A549 (cell line): ENCODE measurements at regions not wholly inside any gene's neighbourhood (a gene's known extent, or its start where the extent isn't known, plus 50 kb on each side); places are given as distances from the start of the nearest gene placed in this dataset.

ENCODE experiments used
- ATAC-seq, 2 experiments: fragments of 200-7000 bp in 1 of 2; fragments of >200 bp in 1 of 2; cut with Nextera tagmentation in 1 of 2; cut with Tn5 transposase in 1 of 2; 3 replicates each; pipeline versions ENCODE4 v1.8.0 to v1.9.1; 2018 to 2020; ENCODE audit warnings: mild to moderate bottlenecking in 1 of 2, moderate library complexity in 1 of 2
- CTCF ChIA-PET: fragments of 300-600 bp; sonication (Branson Sonifier 250); formaldehyde crosslinking; extraction: SDS; loops from one replicate; lab custom pipeline; 2021; ENCODE audit warnings: antibody characterized with exemption, inconsistent platforms; lab: Yijun Ruan, JAX
- POLR2A ChIA-PET: fragments of 350-600 bp; formaldehyde crosslinking; extraction: SDS; loops from one replicate; lab custom pipeline; 2021; ENCODE audit warnings: antibody characterized with exemption, inconsistent platforms; lab: Yijun Ruan, JAX
- DNase-seq, 2 experiments: peaks; one replicate each; pipeline versions ENCODE4 v3.0.0 to v3.0.0-alpha.2; 2011 to 2016; ENCODE audit warnings: low read depth in 1 of 2, low spot score in 1 of 2
- FAIRE-seq: peaks from 2 replicates; lab custom pipeline; 2011; peaks lifted over from hg19 to GRCh38; lab: Jason Lieb, UNC
- H3K27ac ChIP-seq, 2 experiments: fragments of >200 bp; sonication (Bioruptor Twin); formaldehyde crosslinking; 3 replicates each; pipeline ENCODE4 v1.5.1; 2016 to 2017
- H3K4me1 ChIP-seq: fragments of >200 bp; sonication (Bioruptor Twin); formaldehyde crosslinking; 3 replicates; pipeline ENCODE4 v1.6.1; 2016
- H3K4me2 ChIP-seq: fragments of >200 bp; sonication (Bioruptor Twin); formaldehyde crosslinking; 3 replicates; pipeline ENCODE4 v1.6.1; 2016
- H3K4me3 ChIP-seq: fragments of >200 bp; sonication (Bioruptor Twin); formaldehyde crosslinking; 3 replicates; pipeline ENCODE4 v1.5.1; 2016
- H3K9me3 ChIP-seq: fragments of >200 bp; sonication (Bioruptor Twin); formaldehyde crosslinking; 3 replicates; pipeline ENCODE4 v1.6.1; 2016
- CBX8 ChIP-seq: fragments of 200-600 bp; sonication (generic); IDR thresholded peaks from 2 replicates; pipeline ENCODE4 v1.6.1; 2016
- CHD2 ChIP-seq: fragments of 150-350 bp; IDR thresholded peaks from 2 replicates; pipeline ENCODE4 v1.6.1; 2014; ENCODE audit warnings: low read length; ENCODE audit not compliant: partially characterized antibody
- CHD4 ChIP-seq: fragments of 200-600 bp; sonication (generic); IDR thresholded peaks from 2 replicates; pipeline ENCODE4 v1.6.1; 2016; ENCODE audit warnings: antibody characterized with exemption, mild to moderate bottlenecking, borderline replicate concordance
- EHF ChIP-seq: fragments of 250-450 bp; sonication (Bioruptor Pico); IDR thresholded peaks from 2 replicates; pipeline ENCODE4 v1.5.0; 2020; ENCODE audit warnings: mild to moderate bottlenecking
- ELK1 ChIP-seq: fragments of 150-350 bp; IDR thresholded peaks from 2 replicates; pipeline ENCODE4 v1.6.1; 2014; ENCODE audit warnings: low read depth, mild to moderate bottlenecking, low read length
- HDAC2 ChIP-seq: fragments of 200-600 bp; sonication (generic); IDR thresholded peaks from 2 replicates; pipeline ENCODE4 v1.6.1; 2016
- HMGXB4 ChIP-seq: fragments of 250-450 bp; sonication (Bioruptor Pico); IDR thresholded peaks from 2 replicates; pipeline ENCODE4 v1.5.0; 2021; ENCODE audit warnings: mild to moderate bottlenecking, moderate library complexity, borderline replicate concordance
- HOXA7 ChIP-seq: fragments of 250-450 bp; sonication (Bioruptor Pico); IDR thresholded peaks from 2 replicates; pipeline ENCODE4 v1.5.0; 2020; ENCODE audit warnings: mild to moderate bottlenecking, moderate library complexity
- JUN ChIP-seq, 2 experiments: fragments of >200 bp; sonication (Bioruptor Twin); formaldehyde crosslinking; IDR thresholded peaks; 2 replicates in 1 of 2; 3 replicates in 1 of 2; pipeline ENCODE4 v1.6.1; 2016 to 2017
- PBX3 ChIP-seq: IDR thresholded peaks from 2 replicates; pipeline ENCODE4 v1.6.1; 2012
- POLR2A ChIP-seq: IDR thresholded peaks from 2 replicates; pipeline ENCODE4 v1.6.1; 2012; ENCODE audit warnings: mild to moderate bottlenecking, low read length
- RAD21 ChIP-seq, 2 experiments: fragments of >200 bp in 1 of 2; sonication (Bioruptor Twin) in 1 of 2; formaldehyde crosslinking in 1 of 2; IDR thresholded peaks in 1 of 2; conservative IDR thresholded peaks in 1 of 2; 2 replicates in 1 of 2; 3 replicates in 1 of 2; pipeline ENCODE4 v1.6.1; 2012 to 2018; ENCODE audit warnings: inconsistent platforms in 1 of 2
- RNF2 ChIP-seq: fragments of 200-600 bp; sonication (generic); IDR thresholded peaks from 2 replicates; pipeline ENCODE4 v1.6.1; 2016; ENCODE audit warnings: low read depth, mild to moderate bottlenecking, antibody characterized with exemption, moderate library complexity, borderline replicate concordance
- SMC3 ChIP-seq: fragments of >200 bp; sonication (Bioruptor Twin); formaldehyde crosslinking; IDR thresholded peaks from 3 replicates; pipeline ENCODE4 v1.6.1; 2018; ENCODE audit warnings: inconsistent platforms
- SREBF2 ChIP-seq: fragments of 450-650 bp; IDR thresholded peaks from 2 replicates; pipeline ENCODE4 v1.6.1; 2014; ENCODE audit warnings: mild to moderate bottlenecking, moderate library complexity
- TP53 ChIP-seq: fragments of 250-450 bp; sonication (Bioruptor Pico); IDR thresholded peaks from 2 replicates; pipeline ENCODE4 v1.5.0; 2021; ENCODE audit warnings: mild to moderate bottlenecking, moderate library complexity
- ZC3H11A ChIP-seq: fragments of 450-650 bp; IDR thresholded peaks from 2 replicates; pipeline ENCODE4 v1.6.1; 2014; ENCODE audit warnings: antibody characterized with exemption, mild to moderate bottlenecking
- ZFP36 ChIP-seq: fragments of 450-650 bp; IDR thresholded peaks from 2 replicates; pipeline ENCODE4 v1.6.1; 2014; ENCODE audit warnings: borderline replicate concordance; ENCODE audit not compliant: partially characterized antibody
- ZSCAN20 ChIP-seq: fragments of 250-450 bp; sonication (Bioruptor Pico); IDR thresholded peaks from 2 replicates; pipeline ENCODE4 v1.8.0; 2022; ENCODE audit warnings: mild to moderate bottlenecking, moderate library complexity
- WGBS: methylation state at CpG from one replicate; pipeline ENCODE4 v1.1.6; 2017; ENCODE audit errors: missing lambda C conversion rate; 5-methylcytosine and 5-hydroxymethylcytosine counted together

GRCh38 chr18:55133378-55133777 is 174.1 kb upstream of the CCDC68 start:
- Histone ChIP-seq H3K9me3 (no peaks in the 10 kb centered on the region), H3K4me3 (no peak overlapping the region), H3K4me2 (no peak overlapping the region), H3K4me1 (no peaks in the 10 kb centered on the region), H3K27ac (no peak overlapping the region)
- POLR2A ChIA-PET = no interaction called here
- FAIRE-seq (no peak), DNase-seq (no peak), ATAC-seq (no peak)
- WGBS = 88% methylated on average over 6 of the region's 6 CpGs
- CTCF ChIA-PET = interaction anchor here (1.1 to 1.3 kb wide), 2 partner anchors 10 to 12 kb away, joined by 3 read pairs; no protein-coding TSS in a partner anchor
- TF ChIP-seq ZC3H11A = no peak
- no peak for TF ChIP-seq PBX3
- TF ChIP-seq ELK1 = no peak
- no peak for TF ChIP-seq RNF2
- no peak for TF ChIP-seq HDAC2
- TF ChIP-seq SMC3 = no peak
- no peak for TF ChIP-seq POLR2A
- TF ChIP-seq RAD21 (conservative IDR thresholded peaks at IDR 0.05 in 1 of 2, IDR thresholded peaks at IDR 0.05 in 1 of 2) = no peak
- TF ChIP-seq HOXA7 (CRISPR knock-in tag) = no peak
- TF ChIP-seq CHD2 = no peak
- no peak for TF ChIP-seq ZSCAN20 (CRISPR knock-in tag)
- TF ChIP-seq CBX8 = no peak
- no peak for TF ChIP-seq JUN (IDR thresholded peaks at IDR 0.05)
- TF ChIP-seq CHD4 = no peak
- no peak for TF ChIP-seq SREBF2
- TF ChIP-seq ZFP36 = no peak
- TF ChIP-seq TP53 (CRISPR knock-in tag) = no peak

GRCh38 chr18:55128437-55128836 is 169.2 kb upstream of the CCDC68 start:
- ATAC-seq = no peak
- 47% methylated on average over 3 of the region's 3 CpGs for WGBS
- H3K9me3 ChIP-seq = no peaks in the 10 kb centered on the region

More at GRCh38 chr18:55128437-55128836, 169.2 kb upstream of the CCDC68 start:
- no peak overlapping the region for H3K4me2 ChIP-seq
- no peak for FAIRE-seq
- ChIA-PET POLR2A (no interaction called here), CTCF (interaction anchor here (1.1 kb wide), 1 partner anchor 23 kb away, joined by 3 read pairs; no protein-coding TSS in a partner anchor)
- no peak overlapping the region for H3K27ac ChIP-seq
- H3K4me1 ChIP-seq = 0 out of 3 replicates have a peak, but pooled peaks cover 8% of the 10 kb centered on the region
- H3K4me3 ChIP-seq = no peak overlapping the region
- no peak for TF ChIP-seq EHF (CRISPR knock-in tag)
- TF ChIP-seq HMGXB4 = no peak
- TF ChIP-seq, all 56 proteins: peak for 0
- no peak for DNase-seq
